Left lung (tissue), 4 donors: ENCODE measurements at regions not wholly inside any gene's neighbourhood (a gene's known extent, or its start where the extent isn't known, plus 50 kb on each side); places are given as distances from the start of the nearest gene placed in this dataset.

Experiments
- ATAC-seq: fragments of 200-7000 bp; cut with Tn5 transposase; one replicate; pipeline ENCODE4 v1.9.1; 2020; ENCODE audit warnings: moderate library complexity
- DNase-seq, 4 donors: peaks; one replicate each; pipeline ENCODE4 v3.0.0-alpha.2; 2013 to 2020
- H3K27ac ChIP-seq, 2 donors: fragments of 200-600 bp; sonication (generic) in 1 of 2; one replicate each; pipeline versions ENCODE4 v1.5.0 to v1.8.0; 2020 to 2021
- H3K27me3 ChIP-seq, 2 donors: fragments of 200-600 bp; sonication (generic) in 1 of 2; one replicate each; pipeline versions ENCODE4 v1.5.0 to v1.8.0; 2020 to 2021
- H3K36me3 ChIP-seq, 2 donors: fragments of 200-600 bp; sonication (generic) in 1 of 2; one replicate each; pipeline versions ENCODE4 v1.5.0 to v1.8.0; 2020 to 2021
- H3K4me1 ChIP-seq, 2 donors: fragments of 200-600 bp; one replicate each; pipeline ENCODE4 v1.8.0; 2021
- H3K4me3 ChIP-seq, 2 donors: fragments of 200-600 bp; sonication (generic) in 1 of 2; one replicate each; pipeline versions ENCODE4 v1.5.0 to v1.8.0; 2020 to 2021; ENCODE audit warnings: mild to moderate bottlenecking in 1 of 2
- H3K9me3 ChIP-seq, 2 donors: fragments of 200-600 bp; sonication (generic) in 1 of 2; one replicate each; pipeline versions ENCODE4 v1.5.0 to v1.8.0; 2020 to 2021
- CTCF ChIP-seq, 2 donors: fragments of 200-600 bp; sonication (generic) in 1 of 2; IDR thresholded peaks; one replicate each; pipeline versions ENCODE4 v1.5.0 to v1.8.0; 2021; ENCODE audit warnings: antibody characterized with exemption in 2 of 2
- intact Hi-C, 2 donors: fragments of 100-400 bp; cut with DNase I; formaldehyde crosslinking; loops; one replicate each; pipeline versions ENCODE4 v1.11.2 to v1.14.2; 2022
- donor health status: DM: no; HTN: yes; CAD: no.
- donor health status: DM: no; HTN: no; CAD: no.

DNA sequence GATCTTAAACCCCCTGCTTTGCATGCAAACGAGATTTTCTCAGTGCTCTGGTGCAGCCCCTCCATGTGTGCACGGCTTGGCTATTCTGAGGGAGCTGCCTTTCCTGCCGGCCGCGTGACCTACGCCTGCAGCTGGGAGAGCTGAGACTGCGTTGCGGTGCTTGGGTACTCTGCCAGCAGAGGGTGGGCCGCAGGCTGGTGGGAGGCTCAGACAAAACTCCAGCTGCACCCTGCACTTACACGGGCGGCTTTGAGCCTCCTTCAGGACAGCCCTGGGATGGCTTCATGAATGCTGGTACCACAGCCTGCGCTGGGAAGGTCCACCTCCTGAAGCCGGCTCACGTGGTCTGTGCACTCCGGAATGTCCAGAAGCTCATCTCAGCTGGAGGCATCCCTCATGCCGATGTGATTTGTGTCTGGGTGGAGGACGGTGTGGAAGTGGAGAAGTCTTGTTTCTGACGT lies 223.7 kb downstream of the DLL1 start:
- DNase-seq (peak in 3 of 4 donors; percentile 26 to 59 (median 36)), ATAC-seq (no peak)
- Histone ChIP-seq H3K4me3 (no peak overlapping the region), H3K36me3 (no peaks in the 10 kb centered on the region), H3K9me3 (peaks cover 0 to 12% of the 10 kb centered on the region in 2 donors), H3K27me3 (peaks cover 0 to 10% of the 10 kb centered on the region in 2 donors), H3K27ac (no peak overlapping the region), H3K4me1 (no peaks in the 10 kb centered on the region)
- intact Hi-C loops, result no loop called here
- TF ChIP-seq CTCF (IDR thresholded peaks at IDR 0.05), result no peak

DNA sequence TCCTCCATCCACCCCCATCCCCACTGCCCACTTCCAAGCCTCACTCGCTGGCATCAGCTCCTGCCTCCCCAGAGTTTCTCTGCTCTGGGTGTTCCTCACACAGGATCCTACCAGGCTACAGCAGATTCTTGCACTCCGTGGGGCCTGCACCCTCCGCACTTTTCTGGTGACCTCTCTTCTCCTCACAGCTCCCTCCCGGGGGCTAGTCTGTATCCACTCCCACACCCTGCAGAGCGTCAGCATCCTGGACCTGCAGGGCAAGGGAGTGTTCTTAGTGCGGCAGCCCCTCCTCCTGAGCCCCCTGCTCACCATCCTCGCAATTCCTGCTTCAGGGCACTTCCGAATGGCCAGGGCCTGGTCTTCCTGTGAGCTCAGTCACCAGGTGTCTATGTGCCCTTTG lies 224.2 kb downstream of the DLL1 start:
- intact Hi-C loops, result no loop called here
- DNase-seq, result peak in 1 of 4 donors; percentile 24

GRCh38 chr6:170063851-170064602 lies 226.9 kb downstream of the DLL1 start:
- DNase-seq (peak in 1 of 4 donors; percentile 43), ATAC-seq (no peak)

More for the DNA sequence above, 224.2 kb downstream of the DLL1 start:
- no peaks in the 10 kb centered on the region for H3K4me1 ChIP-seq
- peaks cover 0 to 12% of the 10 kb centered on the region in 2 donors for H3K9me3 ChIP-seq
- TF ChIP-seq CTCF (IDR thresholded peaks at IDR 0.05), result no peak
- H3K36me3 ChIP-seq, result no peaks in the 10 kb centered on the region
- H3K27me3 ChIP-seq, result peaks cover 0 to 10% of the 10 kb centered on the region in 2 donors
- ATAC-seq, result no peak
- H3K27ac ChIP-seq, result no peak overlapping the region
- no peak overlapping the region for H3K4me3 ChIP-seq

DNA sequence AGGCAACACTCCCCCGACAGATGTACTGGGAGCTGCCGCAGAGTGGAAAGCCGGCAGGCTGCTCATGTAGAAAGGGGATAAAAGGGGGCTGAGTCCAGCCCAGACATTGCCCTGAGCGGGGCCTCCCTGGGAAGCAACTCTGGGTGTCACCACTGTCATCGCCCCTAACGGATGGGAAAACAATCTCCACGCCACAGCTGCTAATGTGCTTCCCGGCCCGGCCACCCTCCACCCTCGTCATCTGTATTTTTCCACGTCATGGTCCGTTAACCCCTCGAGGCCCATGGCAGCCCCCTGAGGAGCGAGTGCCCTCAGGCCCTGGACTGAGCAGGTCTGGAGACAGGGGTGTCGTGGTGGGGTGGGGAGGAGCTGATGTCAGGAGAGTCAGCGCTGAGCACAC lies 227.4 kb downstream of the DLL1 start:
- intact Hi-C loops, result no loop called here
- no peaks in the 10 kb centered on the region for H3K4me1 ChIP-seq
- H3K36me3 ChIP-seq, result no peaks in the 10 kb centered on the region
- H3K4me3 ChIP-seq, result no peak overlapping the region
- peaks cover 0 to 10% of the 10 kb centered on the region in 2 donors for H3K27me3 ChIP-seq
- no peak for ATAC-seq
- H3K27ac ChIP-seq, result no peak overlapping the region
- TF ChIP-seq CTCF (IDR thresholded peaks at IDR 0.05), result no peak
- H3K9me3 ChIP-seq, result no peaks in the 10 kb centered on the region
- peak in 2 of 4 donors; percentile 17 to 59 for DNase-seq

More at GRCh38 chr6:170063851-170064602, 226.9 kb downstream of the DLL1 start:
- H3K36me3 ChIP-seq, result no peaks in the 10 kb centered on the region
- H3K4me3 ChIP-seq, result no peak overlapping the region
- peaks cover 0 to 10% of the 10 kb centered on the region in 2 donors for H3K27me3 ChIP-seq
- intact Hi-C loops, result no loop called here
- no peak for TF ChIP-seq CTCF (IDR thresholded peaks at IDR 0.05)
- no peaks in the 10 kb centered on the region for H3K4me1 ChIP-seq
- H3K9me3 ChIP-seq, result no peaks in the 10 kb centered on the region
- no peak overlapping the region for H3K27ac ChIP-seq

DNA sequence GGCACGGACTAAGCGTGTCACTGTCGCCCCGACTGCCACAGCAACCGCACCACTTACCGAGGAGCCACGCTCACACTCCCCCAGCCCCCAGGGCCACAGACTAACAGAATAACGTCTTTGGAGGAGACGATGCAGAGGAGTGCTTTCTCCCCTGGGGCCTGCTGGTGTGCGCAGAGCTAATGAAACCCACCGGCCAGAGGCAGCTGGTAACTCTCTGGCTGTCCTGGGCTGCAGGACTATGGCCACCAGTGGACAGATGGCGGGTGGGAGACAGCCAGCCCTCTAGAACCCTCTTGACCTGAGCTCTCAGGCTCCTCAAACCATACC lies 228.0 kb downstream of the DLL1 start:
- Histone ChIP-seq H3K27me3 (peaks cover 0 to 8% of the 10 kb centered on the region in 2 donors), H3K36me3 (no peaks in the 10 kb centered on the region), H3K27ac (no peak overlapping the region), H3K4me3 (no peak overlapping the region), H3K9me3 (no peaks in the 10 kb centered on the region), H3K4me1 (no peaks in the 10 kb centered on the region)
- no peak for ATAC-seq
- DNase-seq, result peak in 1 of 4 donors; percentile 22
- TF ChIP-seq CTCF (IDR thresholded peaks at IDR 0.05), result no peak
- intact Hi-C loops, result no loop called here
